D721Med (cell line): ENCODE measurements at regions not wholly inside any gene's neighbourhood (a gene's known extent, or its start where the extent isn't known, plus 50 kb on each side); places are given as distances from the start of the nearest gene placed in this dataset.

Source experiments
- DNase-seq: peaks from one replicate; pipeline ENCODE4 v3.0.0; 2011; ENCODE audit warnings: low spot score; ENCODE audit not compliant: insufficient read length
- FAIRE-seq: peaks from 2 replicates; lab custom pipeline; 2011; peaks lifted over from hg19 to GRCh38; lab: Jason Lieb, UNC
- TF ChIP-seq, protein P1 (sequence below): IDR thresholded peaks from 2 replicates; pipeline ENCODE4 v1.5.1; 2012; ENCODE audit warnings: mild to moderate bottlenecking, control low read depth; ENCODE audit not compliant: insufficient read depth; ENCODE audit errors: missing control alignments

DNA sequence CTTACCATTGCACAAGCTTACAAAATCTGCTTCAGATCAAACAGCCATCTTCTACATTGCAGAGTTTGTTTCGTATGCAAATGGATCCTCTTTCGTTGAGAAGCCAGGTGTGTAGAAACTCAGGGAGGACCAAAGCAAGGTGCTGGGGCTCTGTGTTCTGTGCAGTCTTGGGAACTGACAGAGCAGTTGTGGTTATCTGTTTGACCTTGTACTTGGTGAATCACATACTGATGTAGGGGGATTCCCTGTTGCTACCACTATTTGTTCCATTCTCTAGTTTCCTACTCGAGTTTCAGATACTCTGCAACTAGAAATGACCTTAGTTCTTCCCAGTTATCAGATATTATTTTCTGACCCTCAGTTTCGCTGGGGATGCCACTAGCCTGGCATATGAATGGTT is 95.2 kb upstream of the CLDN10 start:
- no peak for DNase-seq
- no peak for FAIRE-seq
- TF ChIP-seq, protein P1, sequence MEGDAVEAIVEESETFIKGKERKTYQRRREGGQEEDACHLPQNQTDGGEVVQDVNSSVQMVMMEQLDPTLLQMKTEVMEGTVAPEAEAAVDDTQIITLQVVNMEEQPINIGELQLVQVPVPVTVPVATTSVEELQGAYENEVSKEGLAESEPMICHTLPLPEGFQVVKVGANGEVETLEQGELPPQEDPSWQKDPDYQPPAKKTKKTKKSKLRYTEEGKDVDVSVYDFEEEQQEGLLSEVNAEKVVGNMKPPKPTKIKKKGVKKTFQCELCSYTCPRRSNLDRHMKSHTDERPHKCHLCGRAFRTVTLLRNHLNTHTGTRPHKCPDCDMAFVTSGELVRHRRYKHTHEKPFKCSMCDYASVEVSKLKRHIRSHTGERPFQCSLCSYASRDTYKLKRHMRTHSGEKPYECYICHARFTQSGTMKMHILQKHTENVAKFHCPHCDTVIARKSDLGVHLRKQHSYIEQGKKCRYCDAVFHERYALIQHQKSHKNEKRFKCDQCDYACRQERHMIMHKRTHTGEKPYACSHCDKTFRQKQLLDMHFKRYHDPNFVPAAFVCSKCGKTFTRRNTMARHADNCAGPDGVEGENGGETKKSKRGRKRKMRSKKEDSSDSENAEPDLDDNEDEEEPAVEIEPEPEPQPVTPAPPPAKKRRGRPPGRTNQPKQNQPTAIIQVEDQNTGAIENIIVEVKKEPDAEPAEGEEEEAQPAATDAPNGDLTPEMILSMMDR: no peak

DNA sequence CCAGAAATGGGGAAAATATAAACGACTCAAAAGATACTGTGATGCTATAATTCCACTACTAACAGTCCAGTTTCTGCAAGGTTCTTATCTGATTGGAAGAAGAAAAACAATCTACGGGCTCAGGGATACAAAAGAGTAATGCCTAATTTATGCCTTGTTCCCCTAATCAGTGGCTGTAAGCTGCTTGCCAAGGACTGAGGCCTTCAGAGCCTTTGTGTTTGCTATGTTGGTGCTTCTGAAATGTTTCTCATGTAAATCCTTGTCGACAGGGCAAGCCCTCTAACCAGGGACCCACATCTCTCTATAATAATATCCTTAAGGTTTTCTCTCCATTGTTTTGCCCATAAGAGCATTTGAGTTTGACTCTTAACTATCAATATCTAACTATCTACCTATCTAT is 89.7 kb upstream of the CLDN10 start:
- no peak for FAIRE-seq
- no peak for DNase-seq
- TF ChIP-seq, protein P1: no peak

DNA sequence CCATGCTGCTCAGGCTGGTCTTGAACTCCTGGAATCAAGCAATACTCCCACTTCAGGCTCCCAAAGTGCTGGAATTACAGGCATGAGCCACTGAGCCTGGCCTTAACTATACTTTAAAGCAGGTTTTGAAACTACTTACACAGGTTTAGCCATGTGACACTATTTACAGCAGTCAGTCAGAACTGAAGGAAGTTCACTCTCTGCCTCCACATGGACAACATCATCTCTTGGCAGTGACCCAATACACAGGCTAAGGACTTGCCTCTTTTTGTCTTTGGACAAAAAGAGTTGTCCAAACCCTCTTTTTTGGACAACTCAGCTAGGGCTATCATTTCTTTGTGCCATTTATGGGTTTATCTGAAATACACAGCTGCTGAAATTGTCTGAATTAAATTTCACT is 89.0 kb upstream of the CLDN10 start:
- FAIRE-seq (no peak), DNase-seq (no peak)
- TF ChIP-seq, protein P1: no peak

DNA sequence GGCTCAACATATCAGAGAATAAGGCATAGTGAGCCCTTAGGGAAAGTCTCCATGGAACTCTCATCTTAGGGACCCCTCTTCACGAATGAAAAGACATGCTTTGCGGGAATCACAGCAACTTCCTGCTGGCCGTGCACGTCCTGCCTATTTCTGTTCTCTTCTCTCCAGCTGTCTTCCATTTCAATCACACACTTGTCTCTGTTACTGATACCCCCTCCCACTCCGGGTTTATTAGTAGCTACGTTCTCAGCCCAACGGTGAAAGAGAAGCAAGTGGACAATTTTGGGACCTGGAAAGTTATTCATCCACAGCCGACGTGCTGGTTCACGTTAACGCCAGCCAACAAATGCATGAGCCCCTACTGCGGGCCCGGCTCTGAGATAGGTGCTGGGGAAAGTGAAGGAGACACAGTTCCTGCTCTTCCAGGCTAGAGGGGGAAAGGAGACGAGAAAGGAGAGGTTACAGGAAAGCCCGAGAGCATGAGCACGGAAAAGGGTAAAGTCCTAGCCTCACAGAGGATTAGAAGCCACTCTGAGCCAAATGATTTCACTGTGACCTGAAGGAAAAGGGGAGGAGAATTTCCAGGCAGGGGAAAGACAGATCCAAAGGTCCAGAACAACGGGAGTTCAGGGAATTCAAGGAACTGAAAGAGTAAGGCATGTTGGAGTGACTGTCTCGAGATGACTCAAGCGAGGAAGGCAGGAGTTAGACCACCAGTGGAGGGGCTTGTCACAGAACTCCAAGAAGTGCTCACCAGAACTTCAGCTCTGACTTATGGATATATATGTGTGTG is 81.8 kb upstream of the CLDN10 start:
- no peak for DNase-seq
- TF ChIP-seq, protein P1: no peak
- no peak for FAIRE-seq

DNA sequence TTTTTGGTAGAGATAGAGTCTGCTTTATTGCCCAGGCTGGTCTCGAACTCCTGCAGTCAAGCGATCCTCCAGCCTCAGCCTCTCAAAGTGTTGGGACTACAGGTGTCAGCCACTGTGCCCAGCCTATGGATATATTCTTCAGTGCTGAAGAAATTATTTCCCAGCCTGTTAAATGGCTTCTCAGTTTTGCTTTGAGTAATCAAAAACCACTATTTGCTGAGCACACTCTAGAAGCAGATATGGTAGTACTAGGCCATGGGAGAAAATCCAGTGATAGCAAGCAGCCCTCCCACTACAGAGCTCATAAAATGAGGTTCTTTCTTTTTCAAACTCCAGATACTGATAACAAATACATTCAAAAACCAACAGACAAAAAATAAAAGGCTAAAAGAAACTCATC is 80.6 kb upstream of the CLDN10 start:
- TF ChIP-seq, protein P1: no peak
- DNase-seq: no peak
- FAIRE-seq: no peak

DNA sequence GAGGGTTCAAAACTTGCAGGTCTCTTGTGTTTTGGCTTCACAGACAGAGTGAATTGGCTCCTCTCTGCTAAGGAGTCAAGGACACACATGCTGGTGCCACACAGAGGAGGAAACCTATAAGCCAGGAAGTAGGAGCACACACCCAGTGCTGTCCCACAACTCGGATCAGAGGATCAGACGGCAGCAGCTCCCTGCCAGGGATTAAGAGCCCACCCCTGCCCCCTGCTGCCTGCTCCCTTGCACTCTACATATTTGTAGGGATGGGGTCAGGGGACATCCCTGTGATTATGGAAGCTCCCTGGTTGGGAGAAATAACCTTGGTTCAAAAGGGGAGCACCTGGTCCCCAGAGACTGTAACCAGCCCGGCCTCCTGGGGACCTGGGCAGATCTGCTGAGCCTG is 77.5 kb upstream of the CLDN10 start:
- no peak for DNase-seq
- FAIRE-seq: no peak
- TF ChIP-seq, protein P1: peak; percentile 18

DNA sequence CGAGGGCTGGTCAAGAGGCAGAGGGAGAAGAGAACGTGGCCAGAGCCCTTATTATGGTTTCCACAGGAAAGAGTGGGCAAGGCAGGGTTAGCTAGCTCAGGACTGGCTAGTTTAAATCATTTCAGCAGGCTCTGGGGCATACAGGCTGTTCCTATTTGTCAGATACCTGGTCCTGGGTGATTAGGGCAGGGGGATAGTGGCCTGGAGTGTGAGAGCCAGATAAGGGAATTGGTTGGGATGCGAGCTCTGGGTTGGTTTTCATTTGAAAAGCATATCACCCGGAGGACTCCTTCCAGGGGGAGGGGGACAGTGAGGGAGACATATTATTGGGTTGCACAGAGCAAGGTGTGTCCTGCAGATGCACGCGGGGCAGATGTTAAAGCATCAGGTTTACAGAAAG is 75.3 kb upstream of the CLDN10 start:
- TF ChIP-seq, protein P1: no peak
- FAIRE-seq: no peak
- DNase-seq: no peak
